Hepatocyte (in vitro differentiated cells): ENCODE measurements at regions not wholly inside any gene's neighbourhood (a gene's known extent, or its start where the extent isn't known, plus 50 kb on each side); places are given as distances from the start of the nearest gene placed in this dataset.

Experiments
- CTCF ChIP-seq: fragments of 200-600 bp; sonication (generic); IDR thresholded peaks from 2 replicates; pipeline ENCODE4 v1.5.1; 2016; ENCODE audit warnings: antibody characterized with exemption, mild to moderate bottlenecking; ENCODE audit not compliant: poor library complexity
- EZH2 ChIP-seq: fragments of 200-600 bp; sonication (generic); IDR thresholded peaks from 2 replicates; pipeline ENCODE4 v1.6.1; 2016; ENCODE audit warnings: antibody characterized with exemption, mild to moderate bottlenecking, borderline replicate concordance
- EZH2phosphoT487 ChIP-seq: fragments of 200-600 bp; sonication (generic); IDR thresholded peaks from one replicate; pipeline ENCODE4 v1.6.1; 2018; ENCODE audit warnings: antibody characterized with exemption, mild to moderate bottlenecking, low read depth, moderate library complexity; ENCODE audit not compliant: unreplicated experiment, severe bottlenecking

GRCh38 chr17:69815406-69815805, 259.6 kb upstream of the KCNJ16 start:
- TF ChIP-seq CTCF (no peak), EZH2 (no peak), EZH2phosphoT487 (no peak)
